ENCODE measurements at regions not wholly inside any gene's neighbourhood (a gene's known extent, or its start where the extent isn't known, plus 50 kb on each side); places are given as distances from the start of the nearest gene placed in this dataset.
"Not testable (repeated sequence)": the region's sequence is repeated elsewhere in the genome, so short reads cannot be mapped to it uniquely, and the experiment has no call there.

- FAIRE-seq (no peak), DNase-seq (ENCODE audit: insufficient read length, low spot score) (no peak)
- TF ChIP-seq POLR2A (IDR thresholded peaks at IDR 0.05; ENCODE audit: low read depth, low read length), result no peak
Observed at GRCh38 chr9:82729991-82730589, 332.9 kb downstream of the RASEF start.

GRCh38 chr9:82732928-82733327 lies 330.0 kb downstream of the RASEF start:
- DNase-seq (ENCODE audit: insufficient read length, low spot score) (no peak), FAIRE-seq (no peak)
- TF ChIP-seq POLR2A (IDR thresholded peaks at IDR 0.05; ENCODE audit: low read depth, low read length), result no peak

- no peak for FAIRE-seq
- no peak for TF ChIP-seq POLR2A (IDR thresholded peaks at IDR 0.05; ENCODE audit: low read depth, low read length)
- no peak for DNase-seq (ENCODE audit: insufficient read length, low spot score)
Observed at GRCh38 chr9:82736126-82736525, 326.8 kb downstream of the RASEF start.

- no peak for FAIRE-seq
- no peak for DNase-seq (ENCODE audit: insufficient read length, low spot score)
- no peak for TF ChIP-seq POLR2A (IDR thresholded peaks at IDR 0.05; ENCODE audit: low read depth, low read length)
Observed at GRCh38 chr9:82736701-82737100, 326.2 kb downstream of the RASEF start.

- DNase-seq (ENCODE audit: insufficient read length, low spot score), result no peak
- no peak for FAIRE-seq
- no peak for TF ChIP-seq POLR2A (IDR thresholded peaks at IDR 0.05; ENCODE audit: low read depth, low read length)
Observed at GRCh38 chr9:82745919-82746318, 317.0 kb downstream of the RASEF start.

- FAIRE-seq (no peak), DNase-seq (ENCODE audit: insufficient read length, low spot score) (no peak)
- no peak for TF ChIP-seq POLR2A (IDR thresholded peaks at IDR 0.05; ENCODE audit: low read depth, low read length)
Observed at GRCh38 chr9:82750411-82750913, 312.5 kb downstream of the RASEF start.

GRCh38 chr9:82757924-82758323 lies 305.0 kb downstream of the RASEF start:
- FAIRE-seq (no peak), DNase-seq (ENCODE audit: insufficient read length, low spot score) (no peak)
- TF ChIP-seq POLR2A (IDR thresholded peaks at IDR 0.05; ENCODE audit: low read depth, low read length), result no peak

- no peak for TF ChIP-seq POLR2A (IDR thresholded peaks at IDR 0.05; ENCODE audit: low read depth, low read length)
- DNase-seq (ENCODE audit: insufficient read length, low spot score), result no peak
- no peak for FAIRE-seq
Observed at GRCh38 chr9:82761027-82761426, 301.9 kb downstream of the RASEF start.

GRCh38 chr9:82761956-82762355 lies 301.0 kb downstream of the RASEF start:
- DNase-seq (ENCODE audit: insufficient read length, low spot score), result no peak
- FAIRE-seq, result no peak
- TF ChIP-seq POLR2A (IDR thresholded peaks at IDR 0.05; ENCODE audit: low read depth, low read length), result no peak

GRCh38 chr9:82763656-82764055 lies 299.3 kb downstream of the RASEF start:
- no peak for TF ChIP-seq POLR2A (IDR thresholded peaks at IDR 0.05; ENCODE audit: low read depth, low read length)
- no peak for DNase-seq (ENCODE audit: insufficient read length, low spot score)
- FAIRE-seq, result no peak

GRCh38 chr9:82764061-82764668 lies 298.8 kb downstream of the RASEF start:
- no peak for TF ChIP-seq POLR2A (IDR thresholded peaks at IDR 0.05; ENCODE audit: low read depth, low read length)
- DNase-seq (ENCODE audit: insufficient read length, low spot score) (no peak), FAIRE-seq (no peak)

- FAIRE-seq, result not testable (repeated sequence)
Observed at GRCh38 chr9:82774707-82775231, 288.2 kb downstream of the RASEF start.

GRCh38 chr9:82776508-82776907 lies 286.4 kb downstream of the RASEF start:
- no peak for DNase-seq (ENCODE audit: insufficient read length, low spot score)
- FAIRE-seq, result no peak
- no peak for TF ChIP-seq POLR2A (IDR thresholded peaks at IDR 0.05; ENCODE audit: low read depth, low read length)

More at GRCh38 chr9:82774707-82775231, 288.2 kb downstream of the RASEF start:
- not testable (repeated sequence) for DNase-seq (ENCODE audit: insufficient read length, low spot score)

GRCh38 chr9:82777366-82777765 lies 285.6 kb downstream of the RASEF start:
- DNase-seq (ENCODE audit: insufficient read length, low spot score), result no peak
- no peak for FAIRE-seq
- no peak for TF ChIP-seq POLR2A (IDR thresholded peaks at IDR 0.05; ENCODE audit: low read depth, low read length)

GRCh38 chr9:82778923-82779322 lies 284.0 kb downstream of the RASEF start:
- FAIRE-seq, result not testable (repeated sequence)

More at GRCh38 chr9:82778923-82779322, 284.0 kb downstream of the RASEF start:
- DNase-seq (ENCODE audit: insufficient read length, low spot score), result not testable (repeated sequence)

All from H54 (cell line).